ENCODE measurements at regions not wholly inside any gene's neighbourhood (a gene's known extent, or its start where the extent isn't known, plus 50 kb on each side); places are given as distances from the start of the nearest gene placed in this dataset.

DNA sequence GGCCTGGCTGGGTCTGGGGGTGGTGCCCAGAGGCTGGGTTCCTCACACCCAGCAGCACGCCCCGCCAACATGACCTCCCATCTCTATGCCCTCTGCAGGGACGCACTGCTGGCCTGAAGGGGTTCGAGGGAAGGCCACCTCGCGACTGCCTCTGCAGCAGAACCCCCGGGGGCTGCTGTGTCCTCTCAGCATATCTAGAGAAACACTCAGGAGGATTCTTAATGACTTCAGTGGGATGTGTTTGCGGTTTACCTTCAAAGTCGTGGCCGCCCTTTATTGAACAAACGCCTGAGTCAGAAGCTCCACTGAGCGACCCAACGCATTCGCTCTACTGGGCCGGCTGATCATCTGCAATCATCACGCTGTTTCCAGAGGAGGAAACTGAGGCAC is 54.8 kb upstream of the GATA5 start:
- TF ChIP-seq RFX5 (IDR thresholded peaks at IDR 0.05) (no peak), HEYL (CRISPR knock-in tag; IDR thresholded peaks at IDR 0.05) (no peak), RNF2 (IDR thresholded peaks at IDR 0.05; ENCODE audit: borderline replicate concordance, low read depth) (no peak), TFCP2L1 (CRISPR knock-in tag; IDR thresholded peaks at IDR 0.05) (no peak), ZC3H11A (IDR thresholded peaks at IDR 0.05) (no peak)
- TF ChIP-seq, protein P1, sequence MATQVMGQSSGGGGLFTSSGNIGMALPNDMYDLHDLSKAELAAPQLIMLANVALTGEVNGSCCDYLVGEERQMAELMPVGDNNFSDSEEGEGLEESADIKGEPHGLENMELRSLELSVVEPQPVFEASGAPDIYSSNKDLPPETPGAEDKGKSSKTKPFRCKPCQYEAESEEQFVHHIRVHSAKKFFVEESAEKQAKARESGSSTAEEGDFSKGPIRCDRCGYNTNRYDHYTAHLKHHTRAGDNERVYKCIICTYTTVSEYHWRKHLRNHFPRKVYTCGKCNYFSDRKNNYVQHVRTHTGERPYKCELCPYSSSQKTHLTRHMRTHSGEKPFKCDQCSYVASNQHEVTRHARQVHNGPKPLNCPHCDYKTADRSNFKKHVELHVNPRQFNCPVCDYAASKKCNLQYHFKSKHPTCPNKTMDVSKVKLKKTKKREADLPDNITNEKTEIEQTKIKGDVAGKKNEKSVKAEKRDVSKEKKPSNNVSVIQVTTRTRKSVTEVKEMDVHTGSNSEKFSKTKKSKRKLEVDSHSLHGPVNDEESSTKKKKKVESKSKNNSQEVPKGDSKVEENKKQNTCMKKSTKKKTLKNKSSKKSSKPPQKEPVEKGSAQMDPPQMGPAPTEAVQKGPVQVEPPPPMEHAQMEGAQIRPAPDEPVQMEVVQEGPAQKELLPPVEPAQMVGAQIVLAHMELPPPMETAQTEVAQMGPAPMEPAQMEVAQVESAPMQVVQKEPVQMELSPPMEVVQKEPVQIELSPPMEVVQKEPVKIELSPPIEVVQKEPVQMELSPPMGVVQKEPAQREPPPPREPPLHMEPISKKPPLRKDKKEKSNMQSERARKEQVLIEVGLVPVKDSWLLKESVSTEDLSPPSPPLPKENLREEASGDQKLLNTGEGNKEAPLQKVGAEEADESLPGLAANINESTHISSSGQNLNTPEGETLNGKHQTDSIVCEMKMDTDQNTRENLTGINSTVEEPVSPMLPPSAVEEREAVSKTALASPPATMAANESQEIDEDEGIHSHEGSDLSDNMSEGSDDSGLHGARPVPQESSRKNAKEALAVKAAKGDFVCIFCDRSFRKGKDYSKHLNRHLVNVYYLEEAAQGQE (IDR thresholded peaks at IDR 0.05): no peak
- TF ChIP-seq, protein P2, sequence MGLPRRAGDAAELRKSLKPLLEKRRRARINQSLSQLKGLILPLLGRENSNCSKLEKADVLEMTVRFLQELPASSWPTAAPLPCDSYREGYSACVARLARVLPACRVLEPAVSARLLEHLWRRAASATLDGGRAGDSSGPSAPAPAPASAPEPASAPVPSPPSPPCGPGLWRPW (IDR thresholded peaks at IDR 0.05): no peak
- TF ChIP-seq, protein P3, sequence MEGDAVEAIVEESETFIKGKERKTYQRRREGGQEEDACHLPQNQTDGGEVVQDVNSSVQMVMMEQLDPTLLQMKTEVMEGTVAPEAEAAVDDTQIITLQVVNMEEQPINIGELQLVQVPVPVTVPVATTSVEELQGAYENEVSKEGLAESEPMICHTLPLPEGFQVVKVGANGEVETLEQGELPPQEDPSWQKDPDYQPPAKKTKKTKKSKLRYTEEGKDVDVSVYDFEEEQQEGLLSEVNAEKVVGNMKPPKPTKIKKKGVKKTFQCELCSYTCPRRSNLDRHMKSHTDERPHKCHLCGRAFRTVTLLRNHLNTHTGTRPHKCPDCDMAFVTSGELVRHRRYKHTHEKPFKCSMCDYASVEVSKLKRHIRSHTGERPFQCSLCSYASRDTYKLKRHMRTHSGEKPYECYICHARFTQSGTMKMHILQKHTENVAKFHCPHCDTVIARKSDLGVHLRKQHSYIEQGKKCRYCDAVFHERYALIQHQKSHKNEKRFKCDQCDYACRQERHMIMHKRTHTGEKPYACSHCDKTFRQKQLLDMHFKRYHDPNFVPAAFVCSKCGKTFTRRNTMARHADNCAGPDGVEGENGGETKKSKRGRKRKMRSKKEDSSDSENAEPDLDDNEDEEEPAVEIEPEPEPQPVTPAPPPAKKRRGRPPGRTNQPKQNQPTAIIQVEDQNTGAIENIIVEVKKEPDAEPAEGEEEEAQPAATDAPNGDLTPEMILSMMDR (IDR thresholded peaks at IDR 0.05): no peak
- TF ChIP-seq, protein P4, sequence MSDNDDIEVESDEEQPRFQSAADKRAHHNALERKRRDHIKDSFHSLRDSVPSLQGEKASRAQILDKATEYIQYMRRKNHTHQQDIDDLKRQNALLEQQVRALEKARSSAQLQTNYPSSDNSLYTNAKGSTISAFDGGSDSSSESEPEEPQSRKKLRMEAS (IDR thresholded peaks at IDR 0.05): no peak
- DNase-seq (ENCODE audit: low read depth in 1 of 2, low spot score in 1 of 2) (no peak), FAIRE-seq (no peak), ATAC-seq (no peak)
- ChIA-PET POLR2A (no interaction called here), CTCF (interaction anchor here (1.1 to 6.3 kb wide), 5 partner anchors 9 to 86 kb away, joined by 4 to 26 read pairs (median 6); no protein-coding TSS in a partner anchor)
- no peak overlapping the region for H3K4me2 ChIP-seq
- 66% methylated on average over 15 of the region's 16 CpGs for WGBS (ENCODE audit: missing lambda C conversion rate)
- H3K9me3 ChIP-seq: no peaks in the 10 kb centered on the region
- no peak overlapping the region for H3K27ac ChIP-seq
- no peaks in the 10 kb centered on the region for H3K4me1 ChIP-seq
- no peak overlapping the region for H3K4me3 ChIP-seq

DNA sequence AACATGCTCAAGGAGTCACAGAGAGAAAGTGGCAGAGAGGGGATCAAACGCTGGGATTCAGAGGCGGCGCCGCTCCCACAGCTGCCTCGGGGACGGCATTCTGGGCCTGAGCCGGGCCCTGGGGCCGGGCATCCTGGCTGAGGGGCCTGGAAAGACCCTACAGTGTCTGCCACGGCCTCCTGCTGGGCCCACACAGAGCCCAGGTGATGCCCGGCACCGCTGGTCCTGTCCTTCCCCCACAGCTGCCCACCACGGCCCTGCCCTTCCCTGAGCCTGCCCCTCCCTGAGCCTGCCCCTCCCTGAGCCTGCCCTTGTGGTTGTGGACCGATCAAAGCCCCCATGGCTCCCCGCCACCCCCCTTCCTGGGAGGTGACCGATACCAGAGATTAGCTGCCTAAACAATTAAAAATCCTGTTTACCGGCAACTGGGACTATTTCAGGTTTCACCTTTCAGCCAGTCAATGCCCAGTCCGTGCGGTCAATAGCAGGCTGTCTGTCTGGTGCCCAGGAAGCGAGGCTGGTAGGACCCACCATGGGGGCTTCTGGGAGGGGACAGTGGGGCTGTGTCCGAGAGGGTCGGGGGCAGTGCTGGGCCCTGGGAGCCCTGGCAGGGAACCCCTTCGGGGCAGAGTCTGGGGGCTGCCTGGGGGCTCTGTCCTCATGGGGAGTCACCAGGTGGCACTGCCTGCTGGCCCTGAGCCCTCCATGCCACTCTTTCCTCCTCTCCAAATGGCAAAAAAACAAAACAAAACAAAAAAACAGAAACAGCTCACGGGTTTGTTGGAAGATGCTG is 55.4 kb upstream of the GATA5 start:
- no peaks in the 10 kb centered on the region for H3K4me1 ChIP-seq
- TF ChIP-seq ZSCAN20 (CRISPR knock-in tag; IDR thresholded peaks at IDR 0.05) (no peak), NPAS2 (CRISPR knock-in tag; IDR thresholded peaks at IDR 0.05; ENCODE audit: borderline replicate concordance) (no peak), NFE2L2 (conservative IDR thresholded peaks at IDR 0.05; ENCODE audit: low read length) (no peak), HEYL (CRISPR knock-in tag; IDR thresholded peaks at IDR 0.05) (no peak), ZNF302 (CRISPR knock-in tag; IDR thresholded peaks at IDR 0.05) (no peak), MAFK (IDR thresholded peaks at IDR 0.05; ENCODE audit: partially characterized antibody) (no peak), CHD4 (IDR thresholded peaks at IDR 0.05; ENCODE audit: borderline replicate concordance) (no peak), HDAC2 (IDR thresholded peaks at IDR 0.05) (no peak), PHF8 (IDR thresholded peaks at IDR 0.05; ENCODE audit: borderline replicate concordance, low read depth) (no peak), HOXB13 (CRISPR knock-in tag; IDR thresholded peaks at IDR 0.05; ENCODE audit: low read depth) (no peak), JUN (IDR thresholded peaks at IDR 0.05) (no peak), TFCP2L1 (CRISPR knock-in tag; IDR thresholded peaks at IDR 0.05) (no peak), JUNB (IDR thresholded peaks at IDR 0.05) (no peak), CBX8 (IDR thresholded peaks at IDR 0.05) (no peak), RNF2 (IDR thresholded peaks at IDR 0.05; ENCODE audit: borderline replicate concordance, low read depth) (no peak), CEBPB (IDR thresholded peaks at IDR 0.05) (no peak)
- TF ChIP-seq, protein P5, sequence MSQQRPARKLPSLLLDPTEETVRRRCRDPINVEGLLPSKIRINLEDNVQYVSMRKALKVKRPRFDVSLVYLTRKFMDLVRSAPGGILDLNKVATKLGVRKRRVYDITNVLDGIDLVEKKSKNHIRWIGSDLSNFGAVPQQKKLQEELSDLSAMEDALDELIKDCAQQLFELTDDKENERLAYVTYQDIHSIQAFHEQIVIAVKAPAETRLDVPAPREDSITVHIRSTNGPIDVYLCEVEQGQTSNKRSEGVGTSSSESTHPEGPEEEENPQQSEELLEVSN (IDR thresholded peaks at IDR 0.05; ENCODE audit: borderline replicate concordance, low read depth): no peak
- TF ChIP-seq, protein P2 (IDR thresholded peaks at IDR 0.05): no peak
- TF ChIP-seq, protein P6, sequence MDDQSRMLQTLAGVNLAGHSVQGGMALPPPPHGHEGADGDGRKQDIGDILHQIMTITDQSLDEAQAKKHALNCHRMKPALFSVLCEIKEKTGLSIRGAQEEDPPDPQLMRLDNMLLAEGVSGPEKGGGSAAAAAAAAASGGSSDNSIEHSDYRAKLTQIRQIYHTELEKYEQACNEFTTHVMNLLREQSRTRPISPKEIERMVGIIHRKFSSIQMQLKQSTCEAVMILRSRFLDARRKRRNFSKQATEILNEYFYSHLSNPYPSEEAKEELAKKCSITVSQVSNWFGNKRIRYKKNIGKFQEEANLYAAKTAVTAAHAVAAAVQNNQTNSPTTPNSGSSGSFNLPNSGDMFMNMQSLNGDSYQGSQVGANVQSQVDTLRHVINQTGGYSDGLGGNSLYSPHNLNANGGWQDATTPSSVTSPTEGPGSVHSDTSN (IDR thresholded peaks at IDR 0.05): no peak
- ChIA-PET CTCF (interaction anchor here (0.6 to 6.3 kb wide), 8 partner anchors 8 to 847 kb away, joined by 3 to 26 read pairs (median 5); no protein-coding TSS in a partner anchor), POLR2A (no interaction called here)
- 44% methylated on average over 14 of the region's 23 CpGs for WGBS (ENCODE audit: missing lambda C conversion rate)
- H3K27ac ChIP-seq: no peak overlapping the region
- no peak overlapping the region for H3K4me3 ChIP-seq
- DNase-seq (ENCODE audit: low read depth in 1 of 2, low spot score in 1 of 2) (no peak), FAIRE-seq (no peak), ATAC-seq (no peak)
- H3K4me2 ChIP-seq: no peak overlapping the region
- no peaks in the 10 kb centered on the region for H3K9me3 ChIP-seq

Measured in A549 (cell line).